Nephron (organoid): ENCODE measurements at regions not wholly inside any gene's neighbourhood (a gene's known extent, or its start where the extent isn't known, plus 50 kb on each side); places are given as distances from the start of the nearest gene placed in this dataset.

ENCODE experiments used
- H3K27ac Mint-ChIP-seq, 3 experiments: 2 replicates each; pipeline ENCODE4 v1.8.0; 2020; ENCODE audit warnings: mixed read lengths in 3 of 3, mild to moderate bottlenecking in 2 of 3, moderate library complexity in 1 of 3
- H3K27me3 Mint-ChIP-seq: 2 replicates; pipeline ENCODE4 v1.8.0; 2021; ENCODE audit warnings: low read depth, mild to moderate bottlenecking, moderate library complexity, mixed read lengths
- H3K36me3 Mint-ChIP-seq: 2 replicates; pipeline ENCODE4 v1.8.0; 2020; ENCODE audit warnings: low read depth, mixed read lengths
- H3K4me1 Mint-ChIP-seq: 2 replicates; pipeline ENCODE4 v1.8.0; 2020; ENCODE audit warnings: mixed read lengths
- H3K4me3 Mint-ChIP-seq, 3 experiments: 2 replicates each; pipeline ENCODE4 v1.8.0; 2020; ENCODE audit warnings: mild to moderate bottlenecking in 3 of 3, mixed read lengths in 3 of 3, moderate library complexity in 2 of 3
- H3K9me3 Mint-ChIP-seq: 2 replicates; pipeline ENCODE4 v1.8.0; 2020; ENCODE audit warnings: mixed read lengths
- TF ChIP-seq, protein P1 (sequence below), 3 experiments: fragments of 200-600 bp; sonication (generic); IDR thresholded peaks; one replicate each; pipeline ENCODE4 v1.5.0; 2021; ENCODE audit warnings: antibody characterized with exemption in 3 of 3; ENCODE audit not compliant: unreplicated experiment in 3 of 3

DNA sequence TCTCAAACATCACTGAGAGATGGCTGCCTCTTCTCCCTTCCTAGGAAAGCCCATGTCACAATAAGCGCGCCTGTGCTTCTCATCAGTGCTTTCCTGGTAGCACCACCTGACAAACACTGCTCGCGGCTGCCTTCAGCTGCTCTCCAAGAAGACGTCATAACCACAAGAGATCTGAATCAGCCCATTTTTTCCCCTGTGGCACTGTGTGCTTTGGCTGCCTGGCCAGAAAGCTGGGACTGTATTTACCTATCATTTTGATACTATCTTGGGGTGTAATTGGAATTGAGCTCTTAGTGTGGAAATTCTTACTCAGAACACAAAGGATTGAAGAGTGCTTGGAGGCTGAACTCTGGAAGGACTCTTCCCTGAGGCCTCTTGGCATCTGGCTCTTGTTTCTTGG, 50.3 kb upstream of the EHF start:
- no peak overlapping the region for H3K4me3 Mint-ChIP-seq
- H3K27ac Mint-ChIP-seq, result no peak overlapping the region
- H3K9me3 Mint-ChIP-seq, result no peaks in the 10 kb centered on the region
- peaks cover 11% of the 10 kb centered on the region for H3K27me3 Mint-ChIP-seq
- no peaks in the 10 kb centered on the region for H3K4me1 Mint-ChIP-seq
- TF ChIP-seq, protein P1, sequence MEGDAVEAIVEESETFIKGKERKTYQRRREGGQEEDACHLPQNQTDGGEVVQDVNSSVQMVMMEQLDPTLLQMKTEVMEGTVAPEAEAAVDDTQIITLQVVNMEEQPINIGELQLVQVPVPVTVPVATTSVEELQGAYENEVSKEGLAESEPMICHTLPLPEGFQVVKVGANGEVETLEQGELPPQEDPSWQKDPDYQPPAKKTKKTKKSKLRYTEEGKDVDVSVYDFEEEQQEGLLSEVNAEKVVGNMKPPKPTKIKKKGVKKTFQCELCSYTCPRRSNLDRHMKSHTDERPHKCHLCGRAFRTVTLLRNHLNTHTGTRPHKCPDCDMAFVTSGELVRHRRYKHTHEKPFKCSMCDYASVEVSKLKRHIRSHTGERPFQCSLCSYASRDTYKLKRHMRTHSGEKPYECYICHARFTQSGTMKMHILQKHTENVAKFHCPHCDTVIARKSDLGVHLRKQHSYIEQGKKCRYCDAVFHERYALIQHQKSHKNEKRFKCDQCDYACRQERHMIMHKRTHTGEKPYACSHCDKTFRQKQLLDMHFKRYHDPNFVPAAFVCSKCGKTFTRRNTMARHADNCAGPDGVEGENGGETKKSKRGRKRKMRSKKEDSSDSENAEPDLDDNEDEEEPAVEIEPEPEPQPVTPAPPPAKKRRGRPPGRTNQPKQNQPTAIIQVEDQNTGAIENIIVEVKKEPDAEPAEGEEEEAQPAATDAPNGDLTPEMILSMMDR (IDR thresholded peaks at IDR 0.05; ENCODE audit: unreplicated experiment in 3 of 3), result no peak
- no peaks in the 10 kb centered on the region for H3K36me3 Mint-ChIP-seq
